WI38 (cell line): ENCODE measurements at regions not wholly inside any gene's neighbourhood (a gene's known extent, or its start where the extent isn't known, plus 50 kb on each side); places are given as distances from the start of the nearest gene placed in this dataset.

Source experiments
- H3K4me3 ChIP-seq: 2 replicates; pipeline ENCODE4 v1.5.1; 2011; ENCODE audit warnings: low read depth, mild to moderate bottlenecking, control low read depth, low read length
- TF ChIP-seq, protein P1 (sequence below): IDR thresholded peaks from 2 replicates; pipeline ENCODE4 v1.5.1; 2012; ENCODE audit warnings: low read depth, mild to moderate bottlenecking, control low read depth, low read length

DNA sequence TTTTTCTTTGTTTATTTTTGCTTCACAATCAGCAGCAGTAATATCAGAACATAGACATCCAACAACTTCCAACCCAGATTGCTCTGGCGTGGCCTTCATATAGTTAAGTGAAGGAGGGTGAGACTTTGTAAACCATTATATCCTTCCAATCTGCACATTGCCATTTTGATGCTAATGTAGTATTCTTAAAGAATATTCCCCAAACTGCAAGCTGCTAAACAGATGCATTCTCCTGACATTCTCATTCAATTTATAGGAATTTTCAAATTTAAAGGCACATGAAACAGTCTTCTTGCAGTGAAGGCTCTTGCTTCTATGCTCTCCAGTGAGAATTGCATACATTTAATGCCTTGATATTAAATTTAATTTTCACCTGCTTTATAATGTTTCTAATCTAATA lies 181.2 kb upstream of the EDIL3 start:
- no peak overlapping the region for H3K4me3 ChIP-seq
- TF ChIP-seq, protein P1, sequence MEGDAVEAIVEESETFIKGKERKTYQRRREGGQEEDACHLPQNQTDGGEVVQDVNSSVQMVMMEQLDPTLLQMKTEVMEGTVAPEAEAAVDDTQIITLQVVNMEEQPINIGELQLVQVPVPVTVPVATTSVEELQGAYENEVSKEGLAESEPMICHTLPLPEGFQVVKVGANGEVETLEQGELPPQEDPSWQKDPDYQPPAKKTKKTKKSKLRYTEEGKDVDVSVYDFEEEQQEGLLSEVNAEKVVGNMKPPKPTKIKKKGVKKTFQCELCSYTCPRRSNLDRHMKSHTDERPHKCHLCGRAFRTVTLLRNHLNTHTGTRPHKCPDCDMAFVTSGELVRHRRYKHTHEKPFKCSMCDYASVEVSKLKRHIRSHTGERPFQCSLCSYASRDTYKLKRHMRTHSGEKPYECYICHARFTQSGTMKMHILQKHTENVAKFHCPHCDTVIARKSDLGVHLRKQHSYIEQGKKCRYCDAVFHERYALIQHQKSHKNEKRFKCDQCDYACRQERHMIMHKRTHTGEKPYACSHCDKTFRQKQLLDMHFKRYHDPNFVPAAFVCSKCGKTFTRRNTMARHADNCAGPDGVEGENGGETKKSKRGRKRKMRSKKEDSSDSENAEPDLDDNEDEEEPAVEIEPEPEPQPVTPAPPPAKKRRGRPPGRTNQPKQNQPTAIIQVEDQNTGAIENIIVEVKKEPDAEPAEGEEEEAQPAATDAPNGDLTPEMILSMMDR: no peak

DNA sequence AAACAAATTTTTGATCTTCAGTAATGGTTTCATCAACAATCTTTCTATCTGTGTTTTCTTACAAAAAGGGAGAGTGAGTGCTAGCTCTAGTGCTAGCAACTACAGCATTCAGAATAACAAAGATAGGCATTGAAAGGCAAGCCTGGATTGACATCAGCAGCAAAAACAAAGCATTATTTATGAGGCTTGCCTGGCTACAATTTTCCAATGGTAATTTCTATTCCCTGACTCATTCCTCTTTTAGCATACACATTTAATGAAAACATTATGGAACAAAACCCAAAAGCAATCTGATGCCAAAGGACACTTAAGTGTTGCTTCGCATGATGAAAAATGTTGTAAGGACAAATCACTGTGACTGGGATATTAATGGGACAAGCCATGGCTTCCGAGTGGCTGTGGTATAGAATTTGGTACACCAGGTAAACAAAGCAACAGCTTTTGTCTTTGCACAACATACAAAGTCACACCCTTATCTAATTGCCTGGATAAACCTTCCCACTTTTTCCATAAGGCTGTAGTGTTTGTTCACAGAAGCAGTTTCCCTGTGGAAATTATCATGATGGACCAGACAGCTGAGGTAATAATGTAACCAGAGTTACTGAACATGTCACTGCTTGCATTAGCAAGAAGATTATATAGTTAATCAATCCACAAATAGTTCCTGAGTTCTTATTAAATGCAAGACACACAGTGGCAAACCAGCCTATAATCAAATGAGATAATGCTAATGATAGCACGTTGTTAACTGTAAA lies 179.8 kb upstream of the EDIL3 start:
- no peak overlapping the region for H3K4me3 ChIP-seq
- TF ChIP-seq, protein P1: no peak

DNA sequence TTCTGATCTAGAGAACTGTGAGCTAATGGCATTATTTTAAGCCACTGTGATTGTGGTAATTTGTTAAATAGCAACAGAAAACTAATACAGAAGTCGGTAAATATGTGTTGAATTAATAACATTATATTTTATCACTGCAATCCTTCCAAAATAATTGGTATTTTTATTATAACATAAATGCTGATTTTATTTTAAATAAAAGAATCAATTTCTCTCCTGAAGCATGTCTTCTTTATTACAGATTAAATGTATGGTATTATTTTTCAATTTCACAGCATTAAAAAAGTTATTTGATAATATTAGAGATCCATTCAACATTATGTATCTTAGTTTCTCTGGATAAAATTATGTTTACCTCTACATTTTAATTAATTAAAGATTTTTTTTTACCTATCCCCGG lies 165.5 kb upstream of the EDIL3 start:
- TF ChIP-seq, protein P1: no peak
- H3K4me3 ChIP-seq: no peak overlapping the region

DNA sequence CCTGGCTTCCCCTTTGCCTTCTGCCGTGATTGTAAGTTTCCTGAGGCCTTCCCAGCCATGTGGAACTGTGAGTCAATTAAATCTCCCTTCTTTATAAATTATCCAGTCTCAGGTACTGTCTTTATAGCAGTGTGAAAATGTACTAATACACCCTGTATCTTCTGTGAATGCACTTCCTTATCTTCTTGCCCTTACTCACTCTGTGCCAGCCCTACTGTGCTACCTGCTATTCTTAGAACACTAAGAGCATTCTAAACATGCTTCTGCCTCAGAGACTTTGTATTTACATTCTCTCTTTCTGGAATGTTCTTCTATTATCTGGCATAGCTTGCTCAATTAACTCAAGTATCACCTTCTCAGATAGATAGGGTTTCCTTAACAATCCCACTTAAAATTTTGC lies 164.4 kb upstream of the EDIL3 start:
- TF ChIP-seq, protein P1: no peak
- no peak overlapping the region for H3K4me3 ChIP-seq

DNA sequence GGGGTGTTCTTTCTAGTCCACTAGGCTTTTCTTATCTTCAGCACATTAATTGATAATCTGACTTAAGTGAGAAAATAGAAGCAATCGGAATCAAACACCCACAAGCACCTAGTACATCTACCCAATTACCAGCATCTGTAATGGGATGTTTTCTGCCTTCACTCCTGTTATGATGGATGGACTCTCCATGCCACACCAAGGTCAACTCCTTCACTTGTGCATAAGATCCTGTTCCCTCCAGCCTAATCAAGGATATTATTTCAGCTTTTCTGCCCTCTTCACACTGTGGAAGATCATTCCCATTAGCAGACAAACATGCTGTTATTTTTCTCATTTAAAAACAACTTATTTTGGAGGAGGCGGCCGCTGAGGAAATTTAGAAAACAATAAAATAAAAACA lies 162.0 kb upstream of the EDIL3 start:
- TF ChIP-seq, protein P1: no peak
- H3K4me3 ChIP-seq: no peak overlapping the region

DNA sequence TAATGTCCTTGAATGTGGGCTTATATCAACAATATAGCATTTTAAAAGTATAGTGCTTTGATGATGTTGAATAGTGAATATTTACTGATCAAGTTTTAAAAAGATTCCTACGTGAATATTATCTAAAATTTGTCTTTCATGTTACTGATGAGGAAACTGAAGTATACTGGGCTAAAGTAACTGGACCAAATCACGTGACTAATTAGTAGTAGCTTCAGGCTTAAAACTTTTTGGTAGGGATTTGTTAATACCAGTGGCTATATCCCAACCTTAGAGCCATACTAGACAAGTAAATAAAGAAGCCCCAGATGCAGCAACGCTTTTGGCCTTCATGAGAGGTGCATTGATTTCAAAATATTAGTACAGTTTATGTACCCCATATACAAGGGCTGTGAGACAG lies 152.1 kb upstream of the EDIL3 start:
- no peak overlapping the region for H3K4me3 ChIP-seq
- TF ChIP-seq, protein P1: no peak

DNA sequence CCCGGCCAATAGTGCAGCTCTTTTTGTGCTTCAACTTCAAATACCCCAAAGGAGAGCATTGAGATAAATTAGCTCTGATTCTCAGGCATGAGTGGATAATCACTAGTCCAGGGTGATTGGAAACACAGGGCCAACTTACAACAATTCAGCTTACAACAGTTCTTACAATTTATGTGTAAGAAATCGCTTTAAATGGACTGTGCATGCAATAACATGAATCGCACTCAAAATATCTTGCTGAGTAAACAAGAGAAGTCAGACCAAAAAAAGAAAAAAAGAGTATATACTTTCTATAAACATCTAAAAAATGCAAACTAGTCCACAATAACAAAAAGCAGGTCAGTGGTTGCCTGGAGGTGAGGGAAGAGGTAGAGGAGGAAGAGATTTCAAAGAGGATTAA lies 150.6 kb upstream of the EDIL3 start:
- TF ChIP-seq, protein P1: no peak
- H3K4me3 ChIP-seq: no peak overlapping the region
